ENCODE measurements at regions not wholly inside any gene's neighbourhood (a gene's known extent, or its start where the extent isn't known, plus 50 kb on each side); places are given as distances from the start of the nearest gene placed in this dataset.

DNA sequence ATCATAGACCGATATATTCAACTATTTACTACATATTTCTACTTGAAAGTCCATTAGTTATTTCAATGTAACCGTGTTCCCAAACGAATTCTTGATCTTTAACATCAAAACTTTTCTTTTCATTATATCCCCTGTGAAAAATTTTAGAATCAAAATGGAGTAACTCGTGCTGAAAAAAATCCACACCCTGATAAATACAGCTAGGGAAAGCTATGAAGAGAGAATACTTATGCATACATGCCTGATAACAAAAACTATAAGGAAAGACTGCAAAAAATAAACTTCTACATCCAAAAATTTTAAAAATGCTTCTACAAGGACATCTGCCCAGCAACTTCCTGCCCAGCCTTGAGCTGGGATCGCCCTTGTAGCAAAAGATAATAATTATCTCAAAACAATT, 2458.3 kb upstream of the PCDH20 start:
- TF ChIP-seq ZFX (IDR thresholded peaks at IDR 0.05; ENCODE audit: borderline replicate concordance), result no peak
- TF ChIP-seq, protein P1, sequence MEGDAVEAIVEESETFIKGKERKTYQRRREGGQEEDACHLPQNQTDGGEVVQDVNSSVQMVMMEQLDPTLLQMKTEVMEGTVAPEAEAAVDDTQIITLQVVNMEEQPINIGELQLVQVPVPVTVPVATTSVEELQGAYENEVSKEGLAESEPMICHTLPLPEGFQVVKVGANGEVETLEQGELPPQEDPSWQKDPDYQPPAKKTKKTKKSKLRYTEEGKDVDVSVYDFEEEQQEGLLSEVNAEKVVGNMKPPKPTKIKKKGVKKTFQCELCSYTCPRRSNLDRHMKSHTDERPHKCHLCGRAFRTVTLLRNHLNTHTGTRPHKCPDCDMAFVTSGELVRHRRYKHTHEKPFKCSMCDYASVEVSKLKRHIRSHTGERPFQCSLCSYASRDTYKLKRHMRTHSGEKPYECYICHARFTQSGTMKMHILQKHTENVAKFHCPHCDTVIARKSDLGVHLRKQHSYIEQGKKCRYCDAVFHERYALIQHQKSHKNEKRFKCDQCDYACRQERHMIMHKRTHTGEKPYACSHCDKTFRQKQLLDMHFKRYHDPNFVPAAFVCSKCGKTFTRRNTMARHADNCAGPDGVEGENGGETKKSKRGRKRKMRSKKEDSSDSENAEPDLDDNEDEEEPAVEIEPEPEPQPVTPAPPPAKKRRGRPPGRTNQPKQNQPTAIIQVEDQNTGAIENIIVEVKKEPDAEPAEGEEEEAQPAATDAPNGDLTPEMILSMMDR (IDR thresholded peaks at IDR 0.05), result no peak
- no peak overlapping the region for H3K27ac ChIP-seq

GRCh38 chr13:63864171-63864902, 2448.7 kb upstream of the PCDH20 start:
- H3K27ac ChIP-seq, result no peak overlapping the region
- no peak for TF ChIP-seq ZFX (IDR thresholded peaks at IDR 0.05; ENCODE audit: borderline replicate concordance)
- TF ChIP-seq, protein P1 (IDR thresholded peaks at IDR 0.05), result no peak

DNA sequence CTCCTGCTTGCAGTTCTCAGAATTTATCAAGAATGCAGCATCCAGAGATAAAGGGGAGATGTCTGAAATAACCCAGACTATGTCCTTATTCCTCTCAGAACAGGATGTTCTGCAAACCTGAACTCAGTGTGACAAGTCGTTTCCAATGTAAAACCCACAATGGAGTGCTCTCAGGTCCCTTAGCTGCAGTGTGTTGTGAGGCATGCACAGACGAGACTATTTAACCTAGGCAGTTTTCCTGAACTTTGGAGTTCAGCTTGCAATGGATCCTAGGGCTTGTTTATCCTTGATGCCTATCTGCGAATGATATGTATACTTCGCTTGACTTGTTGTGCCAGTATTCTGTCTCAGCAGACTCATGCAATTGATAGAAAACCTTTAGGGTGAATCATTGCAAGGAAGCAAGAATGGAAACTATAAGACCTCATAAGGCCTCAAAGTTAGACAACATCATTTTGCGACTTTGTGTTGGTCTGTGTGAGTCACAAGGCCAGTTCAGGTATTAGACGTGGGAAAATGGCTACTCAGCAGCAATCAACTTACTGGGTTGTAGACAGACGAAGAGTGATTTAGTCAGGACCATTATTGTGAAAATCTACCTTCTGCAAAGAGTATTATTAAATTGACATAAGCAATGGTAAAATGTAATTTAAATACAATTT, 2439.9 kb upstream of the PCDH20 start:
- no peak for TF ChIP-seq ZFX (IDR thresholded peaks at IDR 0.05; ENCODE audit: borderline replicate concordance)
- TF ChIP-seq, protein P1 (IDR thresholded peaks at IDR 0.05), result no peak
- H3K27ac ChIP-seq, result no peak overlapping the region

- TF ChIP-seq, protein P1 (IDR thresholded peaks at IDR 0.05), result no peak
- TF ChIP-seq ZFX (IDR thresholded peaks at IDR 0.05; ENCODE audit: borderline replicate concordance), result no peak
- H3K27ac ChIP-seq, result no peak overlapping the region
These were observed 2438.2 kb upstream of the PCDH20 start for GRCh38 chr13:63853816-63854215.

GRCh38 chr13:63851526-63851925, 2435.9 kb upstream of the PCDH20 start:
- no peak overlapping the region for H3K27ac ChIP-seq
- TF ChIP-seq, protein P1 (IDR thresholded peaks at IDR 0.05), result no peak
- no peak for TF ChIP-seq ZFX (IDR thresholded peaks at IDR 0.05; ENCODE audit: borderline replicate concordance)

DNA sequence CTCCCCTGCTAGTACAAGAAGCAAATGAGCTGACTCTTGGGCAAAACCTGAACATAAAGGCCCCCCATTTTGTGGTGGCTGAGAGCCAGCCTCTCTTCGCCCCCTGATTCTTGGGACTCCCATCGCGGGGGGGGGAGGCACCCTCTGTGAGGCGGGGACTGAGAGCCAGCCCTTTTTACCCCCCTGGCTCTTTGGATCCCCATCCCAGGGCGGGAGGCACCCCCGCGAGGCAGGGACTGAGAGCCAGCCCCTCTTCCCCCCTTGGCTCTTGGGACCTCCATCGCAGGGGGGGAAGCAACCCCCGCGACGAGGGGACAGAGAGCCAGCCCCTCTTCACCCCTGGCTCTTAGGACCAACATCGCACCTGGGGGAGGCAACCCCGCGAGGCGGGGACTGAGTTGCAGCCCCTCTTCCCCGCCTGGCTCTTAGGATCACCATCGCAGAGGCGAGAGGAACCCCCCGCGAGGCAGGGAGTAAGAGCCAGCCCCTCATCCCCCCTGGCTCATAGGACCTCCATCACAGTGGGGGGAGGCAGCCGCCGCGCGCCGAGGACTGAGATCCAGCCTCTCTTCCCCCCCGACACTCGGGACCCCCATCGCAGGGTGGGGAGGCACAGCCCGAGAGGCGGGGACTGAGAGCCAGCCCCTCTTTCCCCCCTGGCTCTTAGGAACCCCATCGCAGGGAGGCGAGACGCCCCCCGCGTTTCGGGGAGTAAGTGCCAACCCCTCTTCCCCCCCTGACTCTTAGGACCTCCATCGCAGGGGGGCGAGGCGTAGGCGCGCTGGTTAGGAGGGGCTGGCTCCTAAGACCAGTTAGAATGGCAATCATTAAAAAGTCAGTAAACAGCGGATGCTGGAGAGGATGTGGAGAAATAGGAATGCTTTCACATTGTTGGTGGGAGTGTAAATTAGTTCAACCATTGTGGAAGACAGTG, 2428.4 kb upstream of the PCDH20 start:
- H3K27ac ChIP-seq, result no peak overlapping the region
- TF ChIP-seq, protein P1 (IDR thresholded peaks at IDR 0.05), result no peak
- TF ChIP-seq ZFX (IDR thresholded peaks at IDR 0.05; ENCODE audit: borderline replicate concordance), result no peak

Data from 22Rv1 (cell line).